Ishikawa (cell line): ENCODE measurements at regions not wholly inside any gene's neighbourhood (a gene's known extent, or its start where the extent isn't known, plus 50 kb on each side); places are given as distances from the start of the nearest gene placed in this dataset.

ENCODE experiments used
- EGR1 ChIP-seq: IDR thresholded peaks from 2 replicates; pipeline ENCODE4 v1.6.1; 2012
- EP300 ChIP-seq: IDR thresholded peaks from 2 replicates; pipeline ENCODE4 v1.6.1; 2012; ENCODE audit warnings: borderline replicate concordance
- MAX ChIP-seq: IDR thresholded peaks from 2 replicates; pipeline ENCODE4 v1.6.1; 2012
- REST ChIP-seq: IDR thresholded peaks from 2 replicates; pipeline ENCODE4 v1.6.1; 2012; ENCODE audit warnings: low read depth, mild to moderate bottlenecking
- YY1 ChIP-seq: IDR thresholded peaks from 2 replicates; pipeline ENCODE4 v1.6.1; 2012; ENCODE audit warnings: low read depth

GRCh38 chr2:15744820-15745219 is 153.2 kb downstream of the DDX1 start:
- no peak for TF ChIP-seq EGR1
- no peak for TF ChIP-seq YY1
- TF ChIP-seq REST = no peak
- no peak for TF ChIP-seq MAX
- no peak for TF ChIP-seq EP300
